NOMO-1 (cell line): ENCODE measurements at regions not wholly inside any gene's neighbourhood (a gene's known extent, or its start where the extent isn't known, plus 50 kb on each side); places are given as distances from the start of the nearest gene placed in this dataset.
"Not testable (repeated sequence)": the region's sequence is repeated elsewhere in the genome, so short reads cannot be mapped to it uniquely, and the experiment has no call there.

ENCODE experiments used
- DNase-seq, 2 experiments: peaks; one replicate each; lab custom pipeline; 2025; ENCODE audit not compliant: unreplicated experiment in 2 of 2; lab: John Stamatoyannopoulos, UW

DNA sequence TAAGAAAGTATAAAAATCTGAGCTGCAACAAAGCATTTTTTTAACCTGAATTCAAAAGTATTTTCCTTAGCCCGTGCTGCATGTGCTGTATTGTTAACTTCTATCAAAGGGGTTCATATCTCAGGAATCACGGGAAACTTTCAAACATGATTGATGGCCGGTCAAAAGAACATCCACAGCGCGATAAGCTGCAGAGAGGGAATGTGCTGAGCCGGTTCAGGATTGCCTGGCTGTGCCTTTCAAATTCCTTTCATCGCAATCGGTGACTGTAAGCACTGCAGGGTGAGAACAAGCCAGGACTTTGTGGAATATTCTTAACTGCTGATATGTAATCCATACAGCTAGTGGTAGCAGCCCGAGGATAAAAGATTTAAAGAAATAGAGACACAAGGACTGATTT lies 210.9 kb upstream of the NOCT start:
- no peak for DNase-seq

DNA sequence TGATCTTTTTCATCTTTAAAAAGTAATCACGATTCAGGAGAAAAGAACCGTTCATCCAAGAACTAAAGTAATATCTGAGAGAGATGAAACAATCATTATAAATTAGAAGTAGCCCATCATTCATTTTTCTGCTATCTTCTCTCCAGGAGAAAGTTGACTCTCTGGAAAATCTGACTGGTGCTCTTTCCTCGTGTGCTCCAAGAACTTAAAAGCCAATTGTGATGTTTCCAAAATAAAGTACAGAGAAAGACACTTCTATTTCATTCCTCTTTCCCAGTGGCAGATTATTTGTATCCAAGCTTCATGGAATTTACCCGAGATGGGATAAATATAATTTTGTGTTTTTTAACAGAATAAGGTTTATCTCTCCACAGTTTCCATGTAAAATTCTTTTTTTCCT lies 212.5 kb upstream of the NOCT start:
- DNase-seq: no peak

DNA sequence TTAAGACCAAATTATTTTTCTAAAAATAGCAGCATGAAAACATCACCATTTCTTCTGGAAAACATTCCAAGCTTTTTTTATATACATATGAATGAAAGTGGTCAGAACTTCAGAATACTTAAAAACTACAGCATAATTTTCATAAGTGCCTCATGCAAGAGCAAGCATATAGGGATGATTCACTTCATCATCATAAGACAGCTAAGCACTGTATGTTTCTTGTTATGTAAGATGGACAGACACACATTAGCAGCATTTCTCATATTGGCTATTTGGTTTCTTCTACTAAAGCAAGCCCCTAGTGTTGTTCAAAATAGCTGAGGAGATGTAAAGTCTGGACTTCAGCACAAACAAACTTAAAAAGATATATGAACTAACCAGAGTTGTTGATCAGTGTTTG lies 213.1 kb upstream of the NOCT start:
- no peak for DNase-seq

DNA sequence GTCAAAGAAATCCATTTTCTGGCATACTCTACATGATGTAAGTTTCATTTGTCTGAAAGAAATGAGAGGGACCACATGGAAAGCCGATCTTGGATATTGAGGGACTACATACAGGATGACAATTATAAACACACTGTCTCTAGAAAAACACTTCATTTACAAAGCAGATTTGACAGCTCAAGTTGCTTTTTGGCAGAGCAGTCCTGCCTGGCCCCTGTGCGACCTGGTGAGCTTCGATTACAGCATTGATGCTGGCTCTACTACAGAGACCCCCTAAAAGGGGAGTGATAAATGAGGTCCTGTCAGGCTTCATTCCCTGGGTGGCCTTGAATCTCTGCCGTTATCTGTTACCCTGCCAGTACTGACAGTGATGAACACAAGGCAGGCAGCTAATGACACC lies 215.2 kb upstream of the NOCT start:
- DNase-seq: no peak

DNA sequence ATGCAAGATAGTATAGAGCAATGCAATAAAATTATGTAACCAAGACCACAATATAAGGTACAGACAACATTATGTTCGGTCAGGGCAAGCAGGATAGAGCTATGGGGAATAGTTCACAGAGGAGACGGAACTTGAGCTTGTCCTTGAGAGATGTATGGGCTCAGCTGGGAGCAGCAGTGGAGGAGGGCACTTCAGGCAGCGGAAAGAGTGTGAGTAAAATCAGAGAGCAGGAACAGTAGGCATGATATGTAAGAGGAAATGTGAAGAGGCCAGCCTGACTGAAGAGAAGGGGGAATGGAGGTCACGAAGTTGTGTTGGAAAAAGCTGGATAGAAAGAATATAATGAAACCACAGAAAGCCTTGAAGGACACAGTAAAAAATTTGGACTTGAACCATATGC lies 217.2 kb upstream of the NOCT start:
- no peak for DNase-seq

DNA sequence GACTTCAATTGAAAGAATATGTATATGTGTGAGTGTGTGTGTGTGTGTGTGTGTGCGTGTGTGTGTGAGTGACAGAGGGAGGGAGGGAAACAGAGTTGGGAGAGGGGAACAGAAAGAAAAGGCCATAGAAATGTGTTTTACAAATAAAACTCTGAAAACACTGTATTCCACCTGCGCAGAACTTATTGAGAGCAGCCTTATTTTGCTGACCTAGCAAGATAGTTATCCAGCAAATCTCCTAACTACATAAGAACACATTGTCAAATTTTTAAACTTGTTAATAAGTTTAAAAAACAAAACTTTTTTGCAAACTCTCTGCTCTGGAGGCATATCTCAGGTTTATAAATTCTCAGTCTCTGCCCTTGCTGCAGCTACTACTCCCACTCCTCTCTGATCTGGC lies 217.9 kb upstream of the NOCT start:
- DNase-seq: no peak

DNA sequence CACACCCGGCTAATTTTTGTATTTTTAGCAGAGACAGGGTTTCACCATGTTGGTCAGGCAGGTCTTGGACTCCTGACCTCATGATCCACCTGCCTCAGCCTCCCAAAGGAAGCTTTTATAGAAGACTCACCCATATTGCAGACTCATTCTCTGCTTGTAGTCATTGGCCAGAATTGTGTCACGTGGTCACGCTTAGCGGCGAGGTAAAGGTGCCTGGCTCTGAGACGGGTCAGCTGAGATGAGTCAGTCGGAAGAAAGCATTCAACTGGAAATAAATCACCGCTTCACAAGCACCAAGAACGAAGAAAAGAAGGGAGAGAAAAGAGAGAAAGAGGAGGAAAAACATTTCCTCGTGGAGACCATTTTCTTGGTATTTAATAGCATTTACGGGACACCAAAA lies 218.8 kb upstream of the NOCT start:
- DNase-seq: no peak

DNA sequence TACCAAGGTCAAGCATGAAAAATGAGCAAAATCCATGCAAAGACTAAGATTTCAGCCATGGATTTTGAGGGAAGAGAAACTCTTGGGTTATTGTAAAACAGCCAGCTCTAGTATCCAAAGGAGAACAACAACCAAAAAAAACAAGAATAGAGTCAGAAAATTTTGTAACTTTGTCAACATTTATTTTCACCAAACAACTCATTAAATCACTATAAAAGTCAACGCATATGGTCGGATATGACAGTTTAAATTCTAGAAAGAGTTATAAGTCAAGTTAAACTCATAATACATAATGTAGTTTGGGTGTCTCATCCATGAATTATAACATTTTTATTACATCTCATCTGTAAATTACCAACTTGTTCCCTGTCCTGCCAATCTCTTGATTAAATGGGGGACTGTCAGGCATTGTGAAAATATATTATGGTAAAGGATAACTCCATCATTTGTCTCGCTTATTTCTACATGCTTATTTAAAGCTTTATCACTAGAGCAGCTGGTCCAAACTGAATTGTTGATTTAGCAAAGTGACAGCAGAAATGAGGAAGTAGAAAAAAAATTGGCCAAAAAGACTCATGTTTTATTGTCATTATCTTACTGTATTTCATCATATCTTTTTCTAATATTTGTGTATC lies 224.8 kb upstream of the NOCT start:
- DNase-seq: peak; percentile 3 to 33

DNA sequence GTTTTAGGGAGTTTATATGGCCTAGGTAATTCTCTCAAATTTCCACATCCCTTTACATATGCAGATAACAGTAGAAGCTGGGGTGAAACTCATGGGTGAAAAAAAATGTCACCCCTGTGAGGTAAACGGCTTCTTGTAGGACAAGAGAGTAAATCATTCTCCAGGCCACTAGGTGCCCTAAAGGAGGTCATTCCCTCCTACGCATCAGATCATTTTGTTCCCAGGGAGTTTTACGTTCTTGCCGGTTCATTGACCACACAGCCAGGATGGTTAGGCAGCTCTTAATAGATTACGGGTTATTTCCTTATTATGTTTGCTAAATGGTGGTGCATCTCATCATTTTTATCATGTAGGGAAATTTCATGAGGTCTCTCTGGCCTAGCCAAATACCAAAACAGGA lies 225.8 kb upstream of the NOCT start:
- no peak for DNase-seq

DNA sequence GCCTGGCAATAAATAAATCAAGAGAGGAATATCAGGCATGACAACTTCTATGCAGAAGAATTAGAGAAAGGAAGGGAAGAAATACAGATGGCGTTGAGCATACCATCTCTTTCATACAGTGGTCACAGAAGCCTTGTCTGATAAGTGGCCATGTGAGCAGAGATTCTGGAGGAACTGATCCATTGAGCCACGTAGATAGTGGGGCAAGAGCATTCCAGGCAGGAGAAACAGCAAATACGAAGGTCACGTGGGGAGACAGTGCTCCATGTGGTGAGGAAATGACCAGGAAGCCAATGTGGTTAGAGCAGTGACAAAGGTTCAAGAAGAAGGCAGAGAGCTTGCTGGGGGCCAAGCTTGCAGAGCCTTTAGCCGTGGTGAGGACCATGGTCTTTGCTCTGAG lies 226.7 kb upstream of the NOCT start:
- no peak for DNase-seq

DNA sequence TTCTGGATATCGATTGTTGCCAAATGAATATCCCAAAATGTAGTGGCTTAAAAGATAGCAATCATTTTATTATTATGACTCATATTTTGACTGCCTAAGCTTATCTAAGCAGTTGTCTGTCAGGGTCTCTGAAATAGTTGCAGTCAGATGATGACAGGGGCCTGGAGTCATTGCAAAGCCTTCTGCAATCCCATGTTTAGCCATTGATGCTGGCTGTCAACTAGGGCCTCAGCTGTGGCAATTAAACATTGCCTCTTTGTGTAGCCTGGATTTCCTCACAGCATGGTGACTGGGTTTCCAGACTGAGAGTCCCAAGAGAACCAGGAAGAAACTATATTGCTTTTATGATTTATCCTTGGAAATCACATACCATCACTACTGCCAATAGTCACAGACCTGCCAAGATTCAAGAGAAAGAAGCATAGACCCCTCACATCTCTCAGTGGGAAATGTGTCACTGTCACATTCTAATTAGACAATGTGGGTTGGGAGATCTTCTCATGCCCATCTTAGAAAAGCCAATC lies 227.3 kb upstream of the NOCT start:
- DNase-seq: no peak

DNA sequence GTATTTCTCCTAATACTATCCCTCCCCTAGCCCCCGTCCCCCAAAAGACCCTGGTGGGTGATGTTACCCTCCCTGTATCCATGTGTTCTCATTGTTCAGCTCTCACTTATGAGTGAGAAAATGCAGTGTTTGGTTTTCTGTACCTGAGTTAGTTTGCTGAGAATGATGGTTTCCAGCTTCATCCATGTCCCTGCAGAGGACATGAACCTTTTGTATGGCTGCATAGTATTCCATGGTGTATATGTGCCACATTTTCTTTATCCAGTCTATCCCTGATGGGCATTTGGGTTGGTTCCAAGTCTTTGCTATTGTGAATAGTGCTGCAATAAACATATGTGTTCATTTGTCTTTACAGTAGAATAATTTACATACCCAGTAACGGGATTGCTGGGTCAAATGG lies 235.8 kb upstream of the NOCT start:
- DNase-seq: not testable (repeated sequence)

DNA sequence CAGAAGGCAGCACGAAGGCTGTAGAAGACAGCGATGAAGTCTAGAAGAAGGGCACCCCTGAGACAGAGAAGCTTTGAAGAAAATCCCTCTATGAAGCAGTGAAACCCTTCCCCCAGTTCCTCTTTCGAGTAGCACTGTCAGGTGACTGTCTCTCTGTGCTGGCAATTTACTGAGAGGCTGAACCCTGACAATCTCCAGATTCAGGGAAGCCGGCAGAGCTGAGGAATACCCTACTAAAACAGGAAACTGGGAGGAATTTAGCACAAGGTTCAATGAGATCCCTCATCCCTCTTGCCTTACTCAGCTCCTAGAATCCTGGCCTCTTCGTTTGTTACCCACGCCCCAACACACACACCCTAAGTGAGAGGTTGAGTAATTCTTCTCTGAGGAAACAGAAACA lies 239.7 kb upstream of the NOCT start:
- peak; percentile 34 to 89 for DNase-seq

DNA sequence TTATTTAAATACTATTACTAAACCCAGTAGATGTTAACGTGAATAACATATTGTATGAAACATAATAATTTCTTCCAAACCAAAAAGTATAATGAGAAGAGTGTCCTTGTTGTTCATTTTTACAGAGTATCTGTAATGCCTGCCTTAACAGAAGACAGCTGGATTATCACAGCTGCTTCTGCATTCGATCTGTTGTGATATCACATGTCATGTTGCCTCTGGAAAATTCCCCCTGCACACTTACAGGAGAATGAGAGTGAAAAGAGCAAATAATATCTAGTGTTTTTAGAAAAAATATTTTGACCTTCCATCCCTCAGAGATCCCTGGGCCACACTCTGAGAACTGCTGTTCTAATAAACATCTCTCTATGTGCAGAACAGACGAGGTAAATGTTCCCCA lies 240.1 kb upstream of the NOCT start:
- DNase-seq: no peak

DNA sequence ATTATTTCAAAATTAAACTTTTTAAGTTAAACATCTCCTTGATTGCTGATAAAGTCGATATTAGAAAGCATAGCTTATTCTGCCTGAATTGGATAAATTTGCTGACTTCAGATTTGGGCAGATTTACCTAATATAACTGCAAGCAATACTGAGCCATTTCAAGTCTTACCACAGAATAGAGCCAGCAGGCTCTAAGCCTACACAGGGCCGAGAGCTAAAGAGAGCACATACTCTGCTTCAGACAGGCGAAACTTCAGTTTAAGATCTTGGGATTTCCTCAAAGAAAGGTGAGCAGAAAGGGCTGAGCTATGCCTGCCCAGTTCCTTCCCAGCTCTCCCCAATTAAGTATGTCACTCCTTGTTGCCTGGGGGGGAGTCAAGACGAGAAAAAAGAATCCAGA lies 240.6 kb upstream of the NOCT start:
- DNase-seq: no peak

DNA sequence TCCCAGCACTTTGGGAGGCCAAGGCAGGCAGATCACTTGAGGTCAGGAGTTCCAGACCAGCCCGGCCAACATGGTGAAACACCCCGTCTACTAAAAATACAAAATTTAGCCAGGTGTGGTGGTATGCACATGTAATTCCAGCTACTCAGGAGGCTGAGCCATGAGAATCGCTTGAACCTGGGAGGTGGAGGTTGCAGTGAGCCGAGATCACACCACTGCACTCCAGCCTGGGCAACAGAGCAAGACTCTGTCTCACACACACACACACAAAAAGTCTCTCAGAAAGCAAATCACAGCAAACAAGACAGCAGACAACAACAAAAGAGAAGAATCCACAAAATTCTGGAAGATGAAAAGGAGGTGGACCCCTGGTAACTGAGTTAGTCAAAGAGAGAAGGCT lies 241.5 kb upstream of the NOCT start:
- not testable (repeated sequence) for DNase-seq

DNA sequence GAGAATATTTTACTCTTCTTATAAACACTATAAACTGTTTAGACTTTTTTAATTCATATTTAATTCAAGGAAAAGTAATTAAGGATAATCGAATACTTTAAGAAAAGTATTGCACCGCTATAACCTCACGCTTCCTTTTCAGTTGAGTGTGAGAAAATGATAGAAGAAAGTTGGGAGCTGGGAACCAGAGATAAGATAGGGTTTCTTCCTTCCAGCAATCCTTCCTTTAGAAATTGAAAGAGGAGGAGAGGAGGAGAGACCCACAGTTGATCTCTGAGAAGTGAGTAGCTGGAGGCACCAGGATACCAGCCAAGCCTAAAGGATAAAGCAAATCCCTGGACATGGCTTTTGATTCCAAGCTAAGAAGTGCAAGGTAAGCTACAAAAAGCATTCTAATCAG lies 242.3 kb upstream of the NOCT start:
- no peak for DNase-seq

DNA sequence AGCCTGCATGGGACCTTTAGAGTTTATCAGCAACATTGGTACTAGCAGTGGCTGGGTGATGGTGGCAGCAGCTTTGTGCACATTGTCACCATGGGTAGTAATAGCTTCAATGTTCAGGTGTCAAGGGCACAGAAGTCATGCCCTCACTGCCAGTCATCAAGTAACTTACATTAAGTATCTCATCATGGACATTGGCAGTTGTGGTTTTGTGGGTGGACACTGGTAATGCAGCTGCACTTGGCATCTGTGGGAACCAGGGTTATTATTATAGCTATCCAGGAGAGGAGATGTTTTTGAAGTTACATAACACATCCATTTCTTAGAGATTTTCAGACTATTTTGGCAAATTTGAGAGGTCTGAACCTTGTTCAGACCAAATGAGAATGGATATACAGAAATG lies 243.2 kb upstream of the NOCT start:
- no peak for DNase-seq

DNA sequence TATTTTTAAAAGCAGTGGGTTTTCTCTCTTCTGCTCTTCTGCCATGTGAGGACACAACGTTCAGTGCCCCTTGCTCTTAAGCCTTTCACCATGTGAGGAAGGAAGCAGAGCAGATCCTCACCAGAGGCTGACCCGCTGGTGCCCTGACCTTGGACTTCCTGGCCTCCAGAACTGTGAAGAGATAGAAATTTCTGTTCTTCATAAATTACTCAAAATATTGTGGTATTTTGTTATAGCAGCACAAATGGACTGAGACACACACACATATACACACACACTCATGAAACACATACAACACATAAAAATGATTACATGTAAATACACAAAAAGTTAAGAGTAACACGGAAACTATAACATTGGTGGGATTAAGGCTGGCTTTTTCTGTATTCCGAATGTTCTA lies 244.8 kb upstream of the NOCT start:
- DNase-seq: no peak

DNA sequence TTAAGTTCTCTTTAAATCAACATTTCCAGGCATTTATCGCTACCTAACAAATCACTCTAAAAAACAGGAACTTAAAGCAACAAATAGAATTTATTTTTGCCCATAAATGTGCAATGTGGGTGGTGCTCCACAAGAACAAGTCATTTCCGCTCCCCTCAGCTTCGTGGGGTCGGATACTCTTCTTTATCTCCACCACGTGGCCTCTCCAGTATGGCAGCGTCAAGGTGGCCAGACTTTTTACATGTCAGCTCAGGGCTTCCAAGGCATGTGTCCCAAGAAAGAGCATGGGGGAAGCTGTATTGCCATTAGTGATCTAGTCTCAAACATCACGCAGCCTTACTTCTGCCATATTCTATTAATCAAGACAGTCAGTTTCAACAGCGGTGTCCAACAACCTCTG lies 249.2 kb upstream of the NOCT start:
- peak in 1 of 2 experiments; percentile 2 for DNase-seq

DNA sequence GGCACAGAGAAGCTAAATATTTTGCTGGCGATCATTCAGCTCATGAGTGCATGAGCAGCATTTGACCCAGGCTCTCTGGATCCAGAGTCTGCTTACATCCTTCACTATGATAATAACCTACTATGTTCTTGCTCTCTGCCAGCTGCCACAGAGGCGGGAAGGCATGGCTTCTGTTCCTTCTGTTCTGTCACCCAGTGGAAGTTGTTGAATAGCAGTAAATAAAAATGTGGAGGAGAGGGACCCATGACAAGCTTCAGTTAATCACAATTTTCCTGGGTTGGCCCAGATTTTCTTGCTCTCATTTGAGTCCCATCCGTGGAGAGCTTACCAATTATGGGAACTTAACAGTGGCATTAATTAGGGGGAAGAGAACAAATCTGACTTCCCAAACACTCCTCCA lies 250.1 kb upstream of the NOCT start:
- no peak for DNase-seq

DNA sequence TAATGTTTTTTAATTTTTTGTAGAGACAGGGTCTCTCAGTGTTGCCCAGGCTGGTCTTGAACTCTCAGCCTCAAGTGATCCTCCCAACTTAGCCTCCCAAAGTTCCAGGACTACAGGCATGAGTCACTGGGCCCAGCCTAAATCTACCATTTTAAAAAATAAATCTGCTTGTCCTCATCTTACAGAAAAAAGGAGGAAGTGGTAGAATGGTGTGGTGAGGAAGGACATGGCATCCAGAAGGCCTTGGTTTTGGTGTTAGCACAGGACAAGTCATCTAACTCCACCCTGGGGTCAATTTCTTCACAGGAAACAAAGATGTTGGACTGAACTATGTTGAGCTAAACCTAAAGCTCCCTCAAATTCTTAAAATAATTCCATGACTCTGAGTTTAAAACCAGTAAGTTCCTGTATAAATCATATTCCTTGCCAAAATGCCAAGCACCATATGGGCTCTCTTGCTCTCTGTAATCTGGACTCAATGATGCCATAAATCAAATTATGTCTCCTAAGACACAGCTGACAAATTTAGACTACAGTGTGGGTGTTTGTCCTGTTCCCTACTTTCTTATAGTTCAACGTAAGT lies 253.9 kb upstream of the NOCT start:
- peak in 1 of 2 experiments; percentile 20 for DNase-seq

DNA sequence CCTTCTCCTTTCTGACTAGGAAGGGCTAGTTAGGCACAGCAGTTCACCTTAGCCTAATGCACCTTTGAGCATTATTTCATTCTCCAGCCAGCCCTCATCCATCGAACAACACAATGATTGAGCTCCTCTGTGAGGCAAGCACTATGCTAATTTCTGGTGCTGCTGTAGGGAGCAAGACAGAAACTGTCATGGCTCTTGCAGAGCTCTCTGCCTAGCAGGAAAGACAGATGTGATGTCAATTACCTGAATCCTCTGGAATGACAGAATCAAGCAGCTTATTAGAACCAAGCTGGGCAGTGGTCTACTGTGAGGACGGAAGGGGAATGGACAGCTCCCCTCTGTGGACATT lies 256.1 kb upstream of the NOCT start:
- no peak for DNase-seq
